ENCODE measurements at regions not wholly inside any gene's neighbourhood (a gene's known extent, or its start where the extent isn't known, plus 50 kb on each side); places are given as distances from the start of the nearest gene placed in this dataset.
A peak's percentile ranks its signal among the peaks of the same experiment; 100 is the strongest.

GRCh38 chr5:86879086-86879485 is 261.3 kb downstream of the COX7C start:
- DNase-seq (ENCODE audit: low spot score), result no peak

DNA sequence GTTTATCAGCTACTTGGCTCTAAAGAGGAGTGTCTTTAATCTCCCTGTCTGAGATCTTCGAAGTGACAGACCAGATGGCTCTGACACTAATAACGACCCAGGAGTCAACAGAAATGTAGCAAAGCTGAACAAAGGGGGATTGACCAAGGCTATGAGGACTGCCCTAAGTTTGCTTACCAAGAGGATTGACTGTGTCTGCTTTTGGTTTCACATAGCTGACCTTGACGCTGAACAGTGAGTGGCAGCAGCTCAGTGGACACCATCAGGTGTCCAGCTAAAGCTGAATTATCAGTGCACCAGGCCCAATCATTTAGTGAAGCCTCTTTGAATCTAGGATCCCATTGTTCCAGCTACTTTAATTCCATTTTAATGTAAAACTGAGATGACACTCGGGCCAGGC is 262.6 kb downstream of the COX7C start:
- DNase-seq (ENCODE audit: low spot score), result no peak

GRCh38 chr5:86880785-86881492 is 263.2 kb downstream of the COX7C start:
- DNase-seq (ENCODE audit: low spot score), result peak; percentile 66

DNA sequence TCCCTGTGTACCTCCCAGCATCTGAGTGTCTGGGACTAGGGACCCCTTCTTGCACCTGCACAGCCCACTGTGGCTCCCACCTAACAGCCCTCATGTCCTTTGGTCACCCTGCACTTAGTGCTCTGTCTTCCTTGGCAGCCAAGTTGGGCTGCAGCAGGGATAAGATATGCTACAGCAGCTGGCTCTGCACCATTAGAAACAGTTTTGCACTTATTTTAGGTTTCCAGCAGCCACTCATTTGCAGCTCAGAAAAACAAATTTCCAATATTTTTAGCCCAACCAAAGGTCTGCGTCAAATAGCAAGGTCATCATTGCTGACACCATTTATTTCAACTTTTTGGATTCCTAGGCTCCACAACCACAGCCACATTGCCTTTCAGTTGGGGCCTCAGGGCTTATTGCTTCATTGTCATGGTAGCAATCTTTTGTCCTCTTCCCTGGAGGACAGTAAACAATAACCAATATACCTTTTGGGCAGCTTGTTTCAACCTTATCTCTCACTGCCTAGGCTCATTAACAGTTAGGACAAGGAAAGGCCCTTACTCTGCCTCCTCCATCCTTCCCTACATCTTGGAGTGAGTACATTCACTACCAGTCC is 263.9 kb downstream of the COX7C start:
- DNase-seq (ENCODE audit: low spot score), result no peak

GRCh38 chr5:86884608-86885007 is 266.9 kb downstream of the COX7C start:
- DNase-seq (ENCODE audit: low spot score), result no peak

- DNase-seq (ENCODE audit: low spot score), result no peak
These were observed 267.3 kb downstream of the COX7C start for GRCh38 chr5:86885011-86885410.

GRCh38 chr5:86885489-86886230 is 267.9 kb downstream of the COX7C start:
- no peak for DNase-seq (ENCODE audit: low spot score)

- DNase-seq (ENCODE audit: low spot score), result no peak
These were observed 272.6 kb downstream of the COX7C start for GRCh38 chr5:86890375-86890774.

- DNase-seq (ENCODE audit: low spot score), result no peak
These were observed 276.3 kb downstream of the COX7C start for GRCh38 chr5:86894056-86894455.

DNA sequence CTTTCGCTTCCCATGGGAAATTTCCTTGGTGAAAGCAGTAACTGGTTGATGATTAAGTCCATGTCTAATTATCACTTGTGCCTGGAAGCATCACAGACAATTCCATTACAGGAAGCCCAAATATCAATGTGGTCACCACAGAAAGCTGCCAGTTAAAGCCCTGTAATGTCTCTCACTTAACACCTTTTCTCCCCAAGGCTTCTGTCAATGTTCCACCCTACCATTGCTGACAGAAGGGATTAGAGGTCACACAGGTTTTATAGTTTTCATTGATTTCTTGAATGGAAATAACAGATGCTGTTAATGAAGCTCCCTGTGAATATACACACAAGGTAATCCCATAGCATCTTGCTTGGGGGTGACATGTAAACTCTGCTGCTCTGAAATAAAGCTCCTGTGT is 279.2 kb downstream of the COX7C start:
- DNase-seq (ENCODE audit: low spot score), result no peak

GRCh38 chr5:86909418-86910295 is 291.9 kb downstream of the COX7C start:
- DNase-seq (ENCODE audit: low spot score), result peak; percentile 5

- DNase-seq (ENCODE audit: low spot score), result peak; percentile 30
These were observed 299.4 kb downstream of the COX7C start for GRCh38 chr5:86917117-86917579.

DNA sequence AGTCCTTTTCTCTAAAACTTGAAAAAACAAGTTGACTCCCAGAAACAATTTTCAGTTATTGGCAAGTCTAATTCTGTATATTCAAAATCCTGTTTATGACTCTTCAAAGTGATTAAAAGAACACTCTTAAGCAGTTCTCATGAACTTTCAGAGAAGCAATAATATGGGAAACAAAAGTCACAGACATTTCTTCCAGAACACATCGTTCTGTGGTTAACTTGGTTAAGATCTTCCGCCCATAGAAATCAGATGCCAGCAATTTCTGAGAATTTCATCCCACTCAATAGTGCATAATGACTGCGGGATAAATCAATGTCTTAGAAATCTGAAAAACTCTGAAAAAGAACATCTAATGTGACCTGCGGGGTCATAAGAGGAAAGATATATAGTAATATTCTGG is 300.5 kb downstream of the COX7C start:
- DNase-seq (ENCODE audit: low spot score), result no peak

GRCh38 chr5:86926033-86926432 is 308.3 kb downstream of the COX7C start:
- DNase-seq (ENCODE audit: low spot score), result no peak

DNA sequence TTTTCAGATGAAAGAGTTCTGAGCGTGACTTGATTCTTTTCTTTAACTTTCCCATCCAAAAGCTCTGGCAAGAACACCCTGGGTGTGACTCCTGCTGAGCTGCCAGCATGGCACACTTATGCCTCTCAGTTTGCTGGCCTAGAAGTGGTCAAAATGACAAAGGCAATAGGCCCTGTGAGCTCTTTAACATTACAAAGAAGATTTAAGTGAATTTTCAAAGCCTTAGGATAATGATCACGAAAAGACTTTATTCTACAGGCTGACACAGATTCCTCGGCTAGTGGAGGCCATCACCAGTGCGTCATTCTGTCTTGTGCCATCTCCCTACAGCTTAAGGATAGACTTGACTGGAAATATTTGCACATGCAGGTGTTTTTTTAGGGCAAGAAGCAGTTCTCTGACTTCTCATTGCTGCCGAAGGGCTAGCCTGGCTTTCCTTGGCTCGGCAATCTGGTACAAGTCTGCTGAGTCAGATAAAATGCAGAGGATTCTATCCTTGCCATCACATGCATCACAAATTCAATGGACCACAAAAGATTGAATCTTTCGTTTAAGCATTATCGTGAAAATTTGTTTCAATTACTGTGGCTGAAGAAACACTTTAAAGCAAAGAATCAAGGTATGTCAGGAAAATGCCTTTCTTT is 311.5 kb downstream of the COX7C start:
- DNase-seq (ENCODE audit: low spot score), result no peak

GRCh38 chr5:86951761-86952160 is 315.9 kb upstream of the RASA1 start:
- no peak for DNase-seq (ENCODE audit: low spot score)

DNA sequence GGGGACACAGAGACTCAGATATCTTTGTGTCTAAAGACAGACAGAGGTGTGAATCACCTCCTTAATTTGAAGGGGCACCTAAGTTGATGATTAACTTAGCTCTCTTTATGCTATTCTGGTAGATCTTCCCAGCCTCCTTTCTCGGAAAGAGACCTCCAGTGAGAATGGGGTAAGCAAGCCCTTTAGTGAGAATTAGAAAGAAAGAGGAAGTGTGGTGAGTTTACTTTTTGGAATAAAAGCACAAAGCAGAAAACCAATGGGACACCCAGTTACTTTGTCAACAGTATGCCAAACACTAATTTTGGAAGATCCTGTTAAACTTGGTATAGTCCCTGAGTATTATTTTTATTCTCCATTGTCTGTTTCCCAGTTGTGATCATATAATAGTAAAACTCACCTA is 302.8 kb upstream of the RASA1 start:
- DNase-seq (ENCODE audit: low spot score), result no peak

- peak; percentile 45 for DNase-seq (ENCODE audit: low spot score)
These were observed 299.4 kb upstream of the RASA1 start for GRCh38 chr5:86968301-86968753.

DNA sequence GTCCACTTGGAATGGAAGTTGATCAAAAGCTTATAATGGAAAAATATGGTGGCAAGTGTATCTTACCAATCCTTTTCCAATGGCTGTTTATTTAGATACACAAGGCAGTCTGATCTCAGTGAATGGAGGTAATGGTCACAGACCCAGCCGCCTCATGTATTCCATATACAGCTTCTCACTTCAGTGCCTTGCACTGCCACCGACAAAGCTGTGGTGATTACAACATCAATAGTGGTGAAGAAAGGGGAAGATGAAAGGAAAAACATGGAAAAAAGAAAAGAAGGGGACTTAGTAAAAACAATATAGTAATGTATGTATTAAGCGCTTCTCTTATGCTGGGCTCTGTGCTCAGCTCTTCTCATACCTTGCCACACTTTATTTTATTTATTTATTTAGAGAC is 297.3 kb upstream of the RASA1 start:
- no peak for DNase-seq (ENCODE audit: low spot score)

GRCh38 chr5:86971034-86971571 is 296.6 kb upstream of the RASA1 start:
- no peak for DNase-seq (ENCODE audit: low spot score)

DNA sequence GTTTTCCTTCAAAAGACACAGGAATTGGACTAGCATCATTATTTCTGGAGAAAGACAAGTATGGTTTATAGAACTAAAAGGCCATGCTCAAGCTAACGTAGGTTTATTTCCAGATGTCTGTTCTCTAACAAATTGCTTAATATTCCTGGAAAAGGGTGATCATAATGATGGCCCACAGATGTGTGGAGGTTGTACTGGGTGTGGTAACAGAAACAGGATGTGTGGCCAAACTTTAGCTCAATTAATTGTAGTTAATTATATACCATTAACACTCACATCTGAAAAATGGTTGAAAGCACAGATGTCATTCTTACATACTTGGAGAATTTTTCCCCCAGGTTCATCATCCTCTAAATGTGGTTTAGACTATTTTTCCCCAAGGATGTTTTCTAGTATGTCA is 292.7 kb upstream of the RASA1 start:
- no peak for DNase-seq (ENCODE audit: low spot score)
